WTC11 (cell line): ENCODE measurements at regions not wholly inside any gene's neighbourhood (a gene's known extent, or its start where the extent isn't known, plus 50 kb on each side); places are given as distances from the start of the nearest gene placed in this dataset.

Experiments
- ELF4 ChIP-seq: sonication (generic); formaldehyde crosslinking; IDR thresholded peaks from 2 replicates; pipeline ENCODE4 v1.8.1; 2022; ENCODE audit warnings: low read depth, mild to moderate bottlenecking, moderate library complexity, missing genetic modification reagents
- NFYB ChIP-seq: sonication (generic); formaldehyde crosslinking; conservative IDR thresholded peaks from 2 replicates; pipeline ENCODE4 v1.8.0; 2022; ENCODE audit warnings: low read depth, missing genetic modification reagents
- PRRX2 ChIP-seq: fragments of 250-450 bp; sonication (Bioruptor Pico); IDR thresholded peaks from 2 replicates; pipeline ENCODE4 v1.8.0; 2021; ENCODE audit warnings: mild to moderate bottlenecking
- RORB ChIP-seq: fragments of 250-450 bp; sonication (Bioruptor Pico); IDR thresholded peaks from 2 replicates; pipeline ENCODE4 v1.9.0; 2021; ENCODE audit warnings: mild to moderate bottlenecking
- TEAD4 ChIP-seq: sonication (generic); formaldehyde crosslinking; IDR thresholded peaks from 2 replicates; pipeline ENCODE4 v1.8.0; 2022; ENCODE audit warnings: mild to moderate bottlenecking, missing genetic modification reagents
- ZNF416 ChIP-seq: fragments of 250-450 bp; sonication (Bioruptor Pico); IDR thresholded peaks from 2 replicates; pipeline ENCODE4 v1.9.0; 2021; ENCODE audit warnings: mild to moderate bottlenecking, inconsistent platforms
- ZNF423 ChIP-seq: fragments of 250-450 bp; sonication (Bioruptor Pico); IDR thresholded peaks from 2 replicates; pipeline ENCODE4 v2.1.2; 2022; ENCODE audit warnings: mild to moderate bottlenecking, moderate library complexity
- TF ChIP-seq, protein P1 (sequence below): sonication (generic); formaldehyde crosslinking; IDR thresholded peaks from 2 replicates; pipeline ENCODE4 v1.8.1; 2023; ENCODE audit warnings: mild to moderate bottlenecking, moderate library complexity, missing genetic modification reagents
- TF ChIP-seq, protein P2 (sequence below): fragments of 200-600 bp; IDR thresholded peaks from 2 replicates; pipeline ENCODE4 v1.8.0; 2022; ENCODE audit warnings: antibody characterized with exemption
- TF ChIP-seq, protein P3 (sequence below): fragments of 250-450 bp; sonication (Bioruptor Pico); IDR thresholded peaks from 2 replicates; pipeline ENCODE4 v2.1.2; 2022; ENCODE audit warnings: mild to moderate bottlenecking, moderate library complexity
- TF ChIP-seq, protein P4 (sequence below): sonication (generic); formaldehyde crosslinking; IDR thresholded peaks from 2 replicates; pipeline ENCODE4 v1.8.1; 2022; ENCODE audit warnings: low read depth, missing genetic modification reagents, borderline replicate concordance

DNA sequence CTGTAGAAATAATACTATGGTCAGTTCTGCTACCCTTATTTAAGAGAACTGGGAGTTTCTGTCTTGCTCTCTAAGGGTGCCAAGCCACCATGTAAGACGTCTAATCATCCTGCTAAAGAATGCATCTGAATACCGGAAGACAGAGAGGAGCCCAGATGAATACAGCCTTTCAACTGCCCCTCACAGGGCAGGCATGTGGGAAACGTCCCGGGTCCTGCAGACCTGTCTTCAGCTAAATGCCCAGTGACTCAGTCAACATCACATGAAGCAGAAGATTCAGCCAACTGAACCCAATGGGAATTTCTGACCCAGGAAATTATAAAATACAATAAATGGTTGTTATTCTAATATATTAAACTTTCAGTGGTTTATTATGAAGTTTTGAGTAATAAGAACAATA is 2141.0 kb upstream of the AGA start:
- TF ChIP-seq ZNF423 (CRISPR knock-in tag), result no peak
- TF ChIP-seq, protein P1, sequence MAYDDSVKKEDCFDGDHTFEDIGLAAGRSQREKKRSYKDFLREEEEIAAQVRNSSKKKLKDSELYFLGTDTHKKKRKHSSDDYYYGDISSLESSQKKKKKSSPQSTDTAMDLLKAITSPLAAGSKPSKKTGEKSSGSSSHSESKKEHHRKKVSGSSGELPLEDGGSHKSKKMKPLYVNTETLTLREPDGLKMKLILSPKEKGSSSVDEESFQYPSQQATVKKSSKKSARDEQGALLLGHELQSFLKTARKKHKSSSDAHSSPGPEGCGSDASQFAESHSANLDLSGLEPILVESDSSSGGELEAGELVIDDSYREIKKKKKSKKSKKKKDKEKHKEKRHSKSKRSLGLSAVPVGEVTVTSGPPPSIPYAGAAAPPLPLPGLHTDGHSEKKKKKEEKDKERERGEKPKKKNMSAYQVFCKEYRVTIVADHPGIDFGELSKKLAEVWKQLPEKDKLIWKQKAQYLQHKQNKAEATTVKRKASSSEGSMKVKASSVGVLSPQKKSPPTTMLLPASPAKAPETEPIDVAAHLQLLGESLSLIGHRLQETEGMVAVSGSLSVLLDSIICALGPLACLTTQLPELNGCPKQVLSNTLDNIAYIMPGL, result no peak
- TF ChIP-seq, protein P2, sequence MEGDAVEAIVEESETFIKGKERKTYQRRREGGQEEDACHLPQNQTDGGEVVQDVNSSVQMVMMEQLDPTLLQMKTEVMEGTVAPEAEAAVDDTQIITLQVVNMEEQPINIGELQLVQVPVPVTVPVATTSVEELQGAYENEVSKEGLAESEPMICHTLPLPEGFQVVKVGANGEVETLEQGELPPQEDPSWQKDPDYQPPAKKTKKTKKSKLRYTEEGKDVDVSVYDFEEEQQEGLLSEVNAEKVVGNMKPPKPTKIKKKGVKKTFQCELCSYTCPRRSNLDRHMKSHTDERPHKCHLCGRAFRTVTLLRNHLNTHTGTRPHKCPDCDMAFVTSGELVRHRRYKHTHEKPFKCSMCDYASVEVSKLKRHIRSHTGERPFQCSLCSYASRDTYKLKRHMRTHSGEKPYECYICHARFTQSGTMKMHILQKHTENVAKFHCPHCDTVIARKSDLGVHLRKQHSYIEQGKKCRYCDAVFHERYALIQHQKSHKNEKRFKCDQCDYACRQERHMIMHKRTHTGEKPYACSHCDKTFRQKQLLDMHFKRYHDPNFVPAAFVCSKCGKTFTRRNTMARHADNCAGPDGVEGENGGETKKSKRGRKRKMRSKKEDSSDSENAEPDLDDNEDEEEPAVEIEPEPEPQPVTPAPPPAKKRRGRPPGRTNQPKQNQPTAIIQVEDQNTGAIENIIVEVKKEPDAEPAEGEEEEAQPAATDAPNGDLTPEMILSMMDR, result no peak
- TF ChIP-seq, protein P3, sequence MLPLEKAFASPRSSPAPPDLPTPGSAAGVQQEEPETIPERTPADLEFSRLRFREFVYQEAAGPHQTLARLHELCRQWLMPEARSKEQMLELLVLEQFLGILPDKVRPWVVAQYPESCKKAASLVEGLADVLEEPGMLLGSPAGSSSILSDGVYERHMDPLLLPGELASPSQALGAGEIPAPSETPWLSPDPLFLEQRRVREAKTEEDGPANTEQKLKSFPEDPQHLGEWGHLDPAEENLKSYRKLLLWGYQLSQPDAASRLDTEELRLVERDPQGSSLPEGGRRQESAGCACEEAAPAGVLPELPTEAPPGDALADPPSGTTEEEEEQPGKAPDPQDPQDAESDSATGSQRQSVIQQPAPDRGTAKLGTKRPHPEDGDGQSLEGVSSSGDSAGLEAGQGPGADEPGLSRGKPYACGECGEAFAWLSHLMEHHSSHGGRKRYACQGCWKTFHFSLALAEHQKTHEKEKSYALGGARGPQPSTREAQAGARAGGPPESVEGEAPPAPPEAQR, result no peak
- TF ChIP-seq NFYB (CRISPR knock-in tag), result no peak
- TF ChIP-seq, protein P4, sequence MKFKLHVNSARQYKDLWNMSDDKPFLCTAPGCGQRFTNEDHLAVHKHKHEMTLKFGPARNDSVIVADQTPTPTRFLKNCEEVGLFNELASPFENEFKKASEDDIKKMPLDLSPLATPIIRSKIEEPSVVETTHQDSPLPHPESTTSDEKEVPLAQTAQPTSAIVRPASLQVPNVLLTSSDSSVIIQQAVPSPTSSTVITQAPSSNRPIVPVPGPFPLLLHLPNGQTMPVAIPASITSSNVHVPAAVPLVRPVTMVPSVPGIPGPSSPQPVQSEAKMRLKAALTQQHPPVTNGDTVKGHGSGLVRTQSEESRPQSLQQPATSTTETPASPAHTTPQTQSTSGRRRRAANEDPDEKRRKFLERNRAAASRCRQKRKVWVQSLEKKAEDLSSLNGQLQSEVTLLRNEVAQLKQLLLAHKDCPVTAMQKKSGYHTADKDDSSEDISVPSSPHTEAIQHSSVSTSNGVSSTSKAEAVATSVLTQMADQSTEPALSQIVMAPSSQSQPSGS (CRISPR knock-in tag), result no peak
- no peak for TF ChIP-seq TEAD4 (CRISPR knock-in tag)
- TF ChIP-seq ZNF416 (CRISPR knock-in tag), result no peak
- TF ChIP-seq PRRX2 (CRISPR knock-in tag), result no peak
- no peak for TF ChIP-seq RORB (CRISPR knock-in tag)
- TF ChIP-seq ELF4 (CRISPR knock-in tag), result no peak
